PFSK-1 (cell line): ENCODE measurements at regions not wholly inside any gene's neighbourhood (a gene's known extent, or its start where the extent isn't known, plus 50 kb on each side); places are given as distances from the start of the nearest gene placed in this dataset.

Source experiments
- FOXP2 ChIP-seq: optimal IDR thresholded peaks from 2 replicates; pipeline ENCODE3; 2011; ENCODE audit warnings: borderline replicate concordance, control low read depth, inconsistent platforms; ENCODE audit not compliant: insufficient read depth; ENCODE audit errors: extremely low read length, extremely low read depth
- POLR2AphosphoS5 ChIP-seq: IDR thresholded peaks from 2 replicates; pipeline ENCODE4 v1.6.1; 2012; ENCODE audit warnings: low read depth, mild to moderate bottlenecking, control low read depth, low read length, moderate library complexity
- SIN3A ChIP-seq: IDR thresholded peaks from 2 replicates; pipeline ENCODE4 v1.6.1; 2012; ENCODE audit warnings: mild to moderate bottlenecking, low read length, moderate library complexity, borderline replicate concordance; ENCODE audit not compliant: insufficient read depth
- TAF1 ChIP-seq: IDR thresholded peaks from 2 replicates; pipeline ENCODE4 v1.6.1; 2012; ENCODE audit warnings: low read length, control low read depth, borderline replicate concordance; ENCODE audit not compliant: insufficient read depth
- TF ChIP-seq, protein P1 (sequence below), 2 experiments: IDR thresholded peaks; 2 replicates each; pipeline versions ENCODE4 v1.6.1 to v1.8.0; 2011 to 2012; ENCODE audit warnings: low read depth in 2 of 2, low read length in 2 of 2, control low read depth in 1 of 2, inconsistent platforms in 1 of 2, mild to moderate bottlenecking in 1 of 2, moderate library complexity in 1 of 2; ENCODE audit not compliant: insufficient read depth in 1 of 2

GRCh38 chr18:2030647-2031046 lies 540.7 kb downstream of the METTL4 start:
- TF ChIP-seq POLR2AphosphoS5 (no peak), FOXP2 (no peak), TAF1 (no peak), SIN3A (no peak)
- TF ChIP-seq, protein P1, sequence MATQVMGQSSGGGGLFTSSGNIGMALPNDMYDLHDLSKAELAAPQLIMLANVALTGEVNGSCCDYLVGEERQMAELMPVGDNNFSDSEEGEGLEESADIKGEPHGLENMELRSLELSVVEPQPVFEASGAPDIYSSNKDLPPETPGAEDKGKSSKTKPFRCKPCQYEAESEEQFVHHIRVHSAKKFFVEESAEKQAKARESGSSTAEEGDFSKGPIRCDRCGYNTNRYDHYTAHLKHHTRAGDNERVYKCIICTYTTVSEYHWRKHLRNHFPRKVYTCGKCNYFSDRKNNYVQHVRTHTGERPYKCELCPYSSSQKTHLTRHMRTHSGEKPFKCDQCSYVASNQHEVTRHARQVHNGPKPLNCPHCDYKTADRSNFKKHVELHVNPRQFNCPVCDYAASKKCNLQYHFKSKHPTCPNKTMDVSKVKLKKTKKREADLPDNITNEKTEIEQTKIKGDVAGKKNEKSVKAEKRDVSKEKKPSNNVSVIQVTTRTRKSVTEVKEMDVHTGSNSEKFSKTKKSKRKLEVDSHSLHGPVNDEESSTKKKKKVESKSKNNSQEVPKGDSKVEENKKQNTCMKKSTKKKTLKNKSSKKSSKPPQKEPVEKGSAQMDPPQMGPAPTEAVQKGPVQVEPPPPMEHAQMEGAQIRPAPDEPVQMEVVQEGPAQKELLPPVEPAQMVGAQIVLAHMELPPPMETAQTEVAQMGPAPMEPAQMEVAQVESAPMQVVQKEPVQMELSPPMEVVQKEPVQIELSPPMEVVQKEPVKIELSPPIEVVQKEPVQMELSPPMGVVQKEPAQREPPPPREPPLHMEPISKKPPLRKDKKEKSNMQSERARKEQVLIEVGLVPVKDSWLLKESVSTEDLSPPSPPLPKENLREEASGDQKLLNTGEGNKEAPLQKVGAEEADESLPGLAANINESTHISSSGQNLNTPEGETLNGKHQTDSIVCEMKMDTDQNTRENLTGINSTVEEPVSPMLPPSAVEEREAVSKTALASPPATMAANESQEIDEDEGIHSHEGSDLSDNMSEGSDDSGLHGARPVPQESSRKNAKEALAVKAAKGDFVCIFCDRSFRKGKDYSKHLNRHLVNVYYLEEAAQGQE (IDR thresholded peaks at IDR 0.05; ENCODE audit: insufficient read depth in 1 of 2, low read depth in 2 of 2, low read length in 2 of 2) = no peak

GRCh38 chr18:2032036-2032435 lies 539.3 kb downstream of the METTL4 start:
- TF ChIP-seq FOXP2 = no peak
- TF ChIP-seq SIN3A = no peak
- TF ChIP-seq, protein P1 (IDR thresholded peaks at IDR 0.05; ENCODE audit: insufficient read depth in 1 of 2, low read depth in 2 of 2, low read length in 2 of 2) = no peak
- TF ChIP-seq TAF1 = no peak
- no peak for TF ChIP-seq POLR2AphosphoS5

- TF ChIP-seq, protein P1 (IDR thresholded peaks at IDR 0.05; ENCODE audit: insufficient read depth in 1 of 2, low read depth in 2 of 2, low read length in 2 of 2) = no peak
Observed at GRCh38 chr18:2035056-2035455, 536.2 kb downstream of the METTL4 start.

- TF ChIP-seq POLR2AphosphoS5 (no peak), TAF1 (no peak), FOXP2 (no peak), SIN3A (no peak)
- TF ChIP-seq, protein P1 (IDR thresholded peaks at IDR 0.05; ENCODE audit: insufficient read depth in 1 of 2, low read depth in 2 of 2, low read length in 2 of 2) = no peak
Observed at GRCh38 chr18:2036086-2036485, 535.2 kb downstream of the METTL4 start.

GRCh38 chr18:2040279-2040678 lies 531.0 kb downstream of the METTL4 start:
- TF ChIP-seq POLR2AphosphoS5 (no peak), FOXP2 (no peak), SIN3A (no peak), TAF1 (no peak)
- TF ChIP-seq, protein P1 (IDR thresholded peaks at IDR 0.05; ENCODE audit: insufficient read depth in 1 of 2, low read depth in 2 of 2, low read length in 2 of 2) = no peak
